H1 (cell line): ENCODE measurements at regions not wholly inside any gene's neighbourhood (a gene's known extent, or its start where the extent isn't known, plus 50 kb on each side); places are given as distances from the start of the nearest gene placed in this dataset.

Experiments
- CTCF ChIA-PET: fragments of 300-600 bp; sonication (Branson Sonifier 250); formaldehyde crosslinking; loops from one replicate; lab custom pipeline; 2021; ENCODE audit not compliant: partially characterized antibody; lab: Charles Lee
- POLR2A ChIA-PET: fragments of 300-600 bp; sonication (Branson Sonifier 250); formaldehyde crosslinking; loops from one replicate; lab custom pipeline; 2021; ENCODE audit warnings: inconsistent platforms; ENCODE audit not compliant: partially characterized antibody; lab: Charles Lee
- DNase-seq, 2 experiments: peaks; one replicate each; pipeline versions ENCODE4 v3.0.0 to v3.0.0-alpha.2; 2010 to 2022; ENCODE audit warnings: low spot score in 2 of 2, low read depth in 1 of 2, mixed read lengths in 1 of 2
- FAIRE-seq: peaks from 2 replicates; lab custom pipeline; 2011; peaks lifted over from hg19 to GRCh38; lab: Jason Lieb, UNC
- H2AFZ ChIP-seq: 2 replicates; pipeline ENCODE4 v1.8.1; 2012; ENCODE audit warnings: low read length, inconsistent platforms
- H2AK5ac ChIP-seq: 2 replicates; pipeline ENCODE4 v1.6.1; 2013; ENCODE audit warnings: low read depth, low read length
- H2BK120ac ChIP-seq: replicated peaks from 2 replicates; pipeline ENCODE3; 2013; ENCODE audit warnings: low read depth, low read length, inconsistent platforms
- H2BK12ac ChIP-seq: 2 replicates; pipeline ENCODE4 v1.6.1; 2013; ENCODE audit warnings: low read depth, low read length
- H2BK15ac ChIP-seq: 2 replicates; pipeline ENCODE4 v1.6.1; 2013; ENCODE audit warnings: low read length
- H2BK20ac ChIP-seq: 2 replicates; pipeline ENCODE4 v1.6.1; 2013; ENCODE audit warnings: low read length
- H2BK5ac ChIP-seq: 2 replicates; pipeline ENCODE4 v1.6.1; 2013; ENCODE audit warnings: low read depth, low read length
- H3K14ac ChIP-seq: 2 replicates; pipeline ENCODE4 v1.6.1; 2013; ENCODE audit warnings: inconsistent platforms; ENCODE audit not compliant: insufficient read length
- H3K18ac ChIP-seq: 2 replicates; pipeline ENCODE4 v1.6.1; 2013; ENCODE audit warnings: low read length; ENCODE audit errors: extremely low read depth
- H3K23ac ChIP-seq: 2 replicates; pipeline ENCODE4 v1.6.1; 2013; ENCODE audit warnings: inconsistent platforms; ENCODE audit not compliant: insufficient read length
- H3K23me2 ChIP-seq: 2 replicates; pipeline ENCODE4 v1.6.1; 2013; ENCODE audit warnings: low read depth, low read length
- H3K27ac ChIP-seq: 2 replicates; pipeline ENCODE4 v1.6.1; 2011; ENCODE audit warnings: low read depth, low read length, inconsistent platforms
- H3K27me3 ChIP-seq, 4 experiments: replicated peaks in 1 of 4; 1 replicate in 1 of 4; 2 replicates in 3 of 4; pipeline versions ENCODE4 v1.6.1 to v1.8.1; 2011 to 2013; ENCODE audit warnings: low read length in 3 of 4, mild to moderate bottlenecking in 3 of 4, inconsistent platforms in 2 of 4, mixed read lengths in 2 of 4, moderate library complexity in 1 of 4; ENCODE audit not compliant: control insufficient read depth in 3 of 4, insufficient read depth in 3 of 4; ENCODE audit errors: extremely low read depth in 1 of 4
- H3K36me3 ChIP-seq, 4 experiments: 2 replicates each; pipeline versions ENCODE4 v1.6.1 to v1.8.1; 2011 to 2013; ENCODE audit warnings: mild to moderate bottlenecking in 4 of 4, low read length in 3 of 4, moderate library complexity in 2 of 4, control low read depth in 1 of 4, inconsistent platforms in 1 of 4; ENCODE audit not compliant: insufficient read depth in 4 of 4, control insufficient read depth in 2 of 4
- H3K4ac ChIP-seq: replicated peaks from 2 replicates; pipeline ENCODE3; 2013; ENCODE audit warnings: low read length, low read depth, mixed read lengths, inconsistent platforms; ENCODE audit not compliant: insufficient read length
- H3K4me1 ChIP-seq, 4 experiments: replicated peaks in 1 of 4; 1 replicate in 1 of 4; 2 replicates in 3 of 4; pipeline versions ENCODE4 v1.6.1 to v1.8.1; 2011 to 2013; ENCODE audit warnings: low read length in 3 of 4, inconsistent platforms in 2 of 4, mixed read lengths in 1 of 4; ENCODE audit not compliant: insufficient read depth in 4 of 4, control insufficient read depth in 3 of 4
- H3K4me2 ChIP-seq, 2 experiments: 2 replicates each; pipeline versions ENCODE4 v1.6.1 to v1.8.1; 2011 to 2013; ENCODE audit warnings: low read depth in 2 of 2, low read length in 2 of 2, control low read depth in 1 of 2, inconsistent platforms in 1 of 2, mild to moderate bottlenecking in 1 of 2; ENCODE audit not compliant: insufficient read depth in 1 of 2
- H3K4me3 ChIP-seq, 4 experiments: fragments of 200-600, 300-600 bp in 1 of 4; sonication (generic), shearing (Covaris generic), sonication (Bioruptor Twin) in 1 of 4; 2 replicates each; pipeline versions ENCODE4 v1.5.1 to v1.8.1; 2011 to 2016; ENCODE audit warnings: low read length in 4 of 4, low read depth in 3 of 4, control low read depth in 2 of 4, inconsistent platforms in 2 of 4, mild to moderate bottlenecking in 2 of 4, mixed read lengths in 1 of 4, moderate library complexity in 1 of 4; ENCODE audit not compliant: insufficient read depth in 2 of 4; ENCODE audit errors: extremely low read depth in 1 of 4
- H3K56ac ChIP-seq: replicated peaks from 2 replicates; pipeline ENCODE3; 2013; ENCODE audit warnings: low read depth, mild to moderate bottlenecking, mixed read lengths, low read length, inconsistent platforms; ENCODE audit not compliant: insufficient read length
- H3K79me1 ChIP-seq: 2 replicates; pipeline ENCODE4 v1.6.1; 2013; ENCODE audit warnings: low read depth, low read length, control low read depth
- H3K79me2 ChIP-seq, 2 experiments: 2 replicates each; pipeline versions ENCODE4 v1.6.1 to v1.8.1; 2012 to 2013; ENCODE audit warnings: low read length in 2 of 2, mild to moderate bottlenecking in 2 of 2, inconsistent platforms in 1 of 2; ENCODE audit not compliant: insufficient read depth in 2 of 2, control insufficient read depth in 1 of 2
- H3K9ac ChIP-seq, 4 experiments: replicated peaks in 1 of 4; 1 replicate in 1 of 4; 2 replicates in 3 of 4; pipeline versions ENCODE4 v1.6.1 to v1.8.1; 2011 to 2013; ENCODE audit warnings: low read depth in 3 of 4, low read length in 3 of 4, control low read depth in 2 of 4, mild to moderate bottlenecking in 2 of 4, moderate library complexity in 2 of 4, inconsistent platforms in 1 of 4; ENCODE audit errors: extremely low read depth in 1 of 4
- H3K9me3 ChIP-seq, 2 experiments: 2 replicates each; pipeline versions ENCODE4 v1.6.1 to v1.8.1; 2012 to 2013; ENCODE audit warnings: mild to moderate bottlenecking in 2 of 2, moderate library complexity in 2 of 2, control low read depth in 1 of 2, inconsistent platforms in 1 of 2, low read depth in 1 of 2, low read length in 1 of 2, mixed read lengths in 1 of 2; ENCODE audit not compliant: insufficient read depth in 2 of 2
- H4K20me1 ChIP-seq, 2 experiments: replicated peaks in 1 of 2; 2 replicates each; pipeline versions ENCODE3 to v1.8.1; 2011 to 2013; ENCODE audit warnings: inconsistent platforms in 2 of 2, low read length in 2 of 2, mild to moderate bottlenecking in 1 of 2; ENCODE audit not compliant: insufficient read depth in 2 of 2, control insufficient read depth in 1 of 2
- H4K5ac ChIP-seq: 2 replicates; pipeline ENCODE4 v1.6.1; 2013; ENCODE audit warnings: low read length, low read depth, mixed read lengths, inconsistent platforms; ENCODE audit not compliant: insufficient read length
- H4K8ac ChIP-seq: 2 replicates; pipeline ENCODE4 v1.8.0; 2013; ENCODE audit warnings: mild to moderate bottlenecking, moderate library complexity, low read length, inconsistent platforms; ENCODE audit not compliant: insufficient read depth; ENCODE audit errors: extremely low read depth
- H4K91ac ChIP-seq: replicated peaks from 2 replicates; pipeline ENCODE3; 2013; ENCODE audit warnings: low read length, mixed read lengths, inconsistent platforms; ENCODE audit not compliant: insufficient read length
- CBX5 ChIP-seq: fragments of 300-800, 300-1000 bp; sonication (generic); IDR thresholded peaks from 2 replicates; pipeline ENCODE4 v1.7.1; 2016; ENCODE audit warnings: antibody characterized with exemption, low read length, low read depth
- EGR1 ChIP-seq: IDR thresholded peaks from 2 replicates; pipeline ENCODE4 v1.6.1; 2011; ENCODE audit warnings: low read depth, low read length, borderline replicate concordance
- RAD21 ChIP-seq, 2 experiments: IDR thresholded peaks in 1 of 2; conservative IDR thresholded peaks in 1 of 2; 2 replicates each; pipeline ENCODE4 v1.6.1; 2011; ENCODE audit warnings: low read depth in 2 of 2, low read length in 2 of 2, improper control_type of control experiment in 1 of 2, inconsistent platforms in 1 of 2, mild to moderate bottlenecking in 1 of 2, moderate library complexity in 1 of 2
- WGBS, 2 experiments: shearing (Covaris generic) in 1 of 2; methylation state at CpG; one replicate each; pipeline versions ENCODE4 v1.1.6 to v1.1.7; 2013 to 2015; ENCODE audit warnings: low lambda C conversion rate in 2 of 2, mixed read lengths in 2 of 2, inconsistent platforms in 1 of 2, low coverage in 1 of 2, missing lambda C conversion rate in 1 of 2; ENCODE audit not compliant: insufficient replicate concordance in 2 of 2, insufficient coverage in 1 of 2, insufficient read length in 1 of 2; ENCODE audit errors: extremely low coverage in 1 of 2, missing lambda C conversion rate in 1 of 2; 5-methylcytosine and 5-hydroxymethylcytosine counted together

DNA sequence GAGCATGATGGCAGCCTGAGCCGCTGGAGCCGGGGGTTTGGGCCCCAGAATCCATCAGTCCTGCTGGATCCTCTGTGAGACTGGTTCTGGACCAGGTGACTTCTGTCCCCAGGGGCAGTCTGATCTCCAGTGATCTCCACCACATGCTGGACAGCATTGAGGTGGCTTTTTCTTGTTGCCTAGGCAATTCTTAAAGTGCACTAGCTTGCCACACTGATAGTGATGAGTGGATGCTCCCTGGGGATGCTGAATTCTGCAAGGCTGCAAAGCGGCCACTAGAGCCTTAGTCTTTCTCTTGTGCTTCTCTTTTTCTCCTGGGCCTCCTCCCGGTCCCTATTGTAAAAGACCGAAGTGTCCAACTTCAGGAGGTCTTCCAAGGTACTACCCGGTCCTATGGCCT, 70.4 kb upstream of the ATP11B start:
- H2AK5ac ChIP-seq: no peak overlapping the region
- H3K4me2 ChIP-seq: no peak overlapping the region
- POLR2A ChIA-PET: no interaction called here
- no peak overlapping the region for H3K14ac ChIP-seq
- H3K9ac ChIP-seq: no peak overlapping the region
- no peak for DNase-seq
- H3K4ac ChIP-seq: no peak overlapping the region
- no peak overlapping the region for H3K23ac ChIP-seq
- no peak for TF ChIP-seq EGR1
- TF ChIP-seq RAD21 (IDR thresholded peaks at IDR 0.05 in 1 of 2, conservative IDR thresholded peaks at IDR 0.05 in 1 of 2; ENCODE audit: low read depth in 2 of 2, low read length in 2 of 2): no peak
- TF ChIP-seq CBX5: no peak
- TF ChIP-seq, all 59 proteins: peak for 0
- Histone ChIP-seq H3K79me2 (no peaks in the 10 kb centered on the region), H3K79me1 (no peaks in the 10 kb centered on the region), H4K91ac (no peak overlapping the region), H3K27me3 (no peaks in the 10 kb centered on the region), H3K36me3 (no peaks in the 10 kb centered on the region), H3K4me1 (peaks cover 0 to 5% (median 2%) of the 10 kb centered on the region in 4 experiments; a peak in 3 of 7 replicates), H2AFZ (no peak overlapping the region), H3K9me3 (no peaks in the 10 kb centered on the region), H3K18ac (no peak overlapping the region), H3K4me3 (no peak overlapping the region), H4K8ac (no peak overlapping the region), H2BK120ac (no peak overlapping the region), H2BK20ac (no peak overlapping the region), H3K23me2 (no peaks in the 10 kb centered on the region), H2BK5ac (no peak overlapping the region), H4K20me1 (no peaks in the 10 kb centered on the region), H3K27ac (no peak overlapping the region), H3K56ac (no peak overlapping the region), H2BK15ac (no peak overlapping the region), H4K5ac (no peak overlapping the region), H2BK12ac (no peak overlapping the region)
- CTCF ChIA-PET: interaction anchor here (0.8 to 3.8 kb wide), 8 partner anchors 9 to 363 kb away, joined by 3 to 30 read pairs (median 4); no protein-coding TSS in a partner anchor
- no peak for FAIRE-seq
- WGBS, 2 experiments: 92% methylated on average over 6 of the region's 6 CpGs; no CpG with 5 or more reads in 1 of the 2 experiments
